PC-3 (cell line): ENCODE measurements at regions not wholly inside any gene's neighbourhood (a gene's known extent, or its start where the extent isn't known, plus 50 kb on each side); places are given as distances from the start of the nearest gene placed in this dataset.

Source experiments
- ATAC-seq: fragments of 200-7000 bp; cut with Tn5 transposase; 2 replicates; pipeline ENCODE4 v1.9.1; 2020; ENCODE audit warnings: mild to moderate bottlenecking, moderate library complexity
- BruUV-seq: library from RNA; stranded (reverse); fragments of 400-500 nt; replicated peaks from 2 replicates; lab custom pipeline; 2021; lab: Mats Ljungman, UMichigan
- CTCF ChIA-PET: fragments of 300-600 bp; sonication (Branson Sonifier 250); formaldehyde crosslinking; loops from one replicate; lab custom pipeline; 2022; ENCODE audit warnings: antibody characterized with exemption; lab: Charles Lee
- POLR2A ChIA-PET: fragments of 300-600 bp; sonication (Branson Sonifier 250); formaldehyde crosslinking; loops from one replicate; lab custom pipeline; 2022; ENCODE audit warnings: antibody characterized with exemption; ENCODE audit not compliant: unreplicated experiment; lab: Charles Lee
- DNase-seq: peaks from one replicate; pipeline ENCODE4 v3.0.0-alpha.2; 2015
- H2AFZ ChIP-seq: fragments of 300-600 bp; sonication (generic); 2 replicates; pipeline ENCODE4 v1.6.0; 2016; ENCODE audit warnings: antibody characterized with exemption, low read length
- H3F3A ChIP-seq: fragments of 300-600 bp; sonication (generic); one replicate; pipeline ENCODE4 v1.6.0; 2017; ENCODE audit warnings: antibody characterized with exemption, low read length, control low read depth, mild to moderate bottlenecking; ENCODE audit not compliant: unreplicated experiment
- H3K27ac ChIP-seq: fragments of 300-600 bp; sonication (generic); 2 replicates; pipeline ENCODE4 v1.5.1; 2016; ENCODE audit warnings: mild to moderate bottlenecking, low read length
- H3K27me3 ChIP-seq: fragments of 300-600 bp; sonication (generic); 2 replicates; pipeline ENCODE4 v1.6.1; 2016; ENCODE audit warnings: low read length, mixed read lengths
- H3K36me3 ChIP-seq: fragments of 300-600 bp; sonication (generic); 2 replicates; pipeline ENCODE4 v1.6.1; 2016; ENCODE audit warnings: low read depth, mixed run types, low read length, mixed read lengths
- H3K4me1 ChIP-seq: fragments of 300-600 bp; sonication (generic); 2 replicates; pipeline ENCODE4 v1.5.1; 2016; ENCODE audit warnings: low read length; ENCODE audit not compliant: insufficient read depth
- H3K4me2 ChIP-seq: fragments of 300-600 bp; sonication (generic); 2 replicates; pipeline ENCODE4 v1.6.0; 2016; ENCODE audit warnings: low read length
- H3K4me3 ChIP-seq: fragments of 300-600 bp; sonication (generic); 2 replicates; pipeline ENCODE4 v1.5.1; 2016; ENCODE audit warnings: mild to moderate bottlenecking, low read length, mixed read lengths
- H3K79me2 ChIP-seq: fragments of 300-600 bp; sonication (generic); 2 replicates; pipeline ENCODE4 v1.6.1; 2017; ENCODE audit warnings: low read length, mixed read lengths
- H3K9ac ChIP-seq: fragments of 300-600 bp; sonication (generic); 2 replicates; pipeline ENCODE4 v1.6.0; 2016; ENCODE audit warnings: mild to moderate bottlenecking, low read length
- H3K9me2 ChIP-seq: fragments of 300-600 bp; sonication (generic); replicated peaks from 2 replicates; pipeline ENCODE4 v1.6.1; 2016; ENCODE audit warnings: mixed run types, low read length, mixed read lengths
- H3K9me3 ChIP-seq: fragments of 300-600 bp; sonication (generic); 2 replicates; pipeline ENCODE4 v1.6.1; 2016; ENCODE audit warnings: low read length, mixed read lengths
- H4K20me1 ChIP-seq: fragments of 300-600 bp; sonication (generic); 2 replicates; pipeline ENCODE4 v1.6.1; 2016; ENCODE audit warnings: low read length, mixed read lengths
- CTCF ChIP-seq: fragments of 300-600 bp; sonication (generic); conservative IDR thresholded peaks from 2 replicates; pipeline ENCODE4 v1.5.1; 2017; ENCODE audit warnings: antibody characterized with exemption, low read depth, mild to moderate bottlenecking, low read length
- EZH2 ChIP-seq: fragments of 300-600 bp; sonication (generic); IDR thresholded peaks from one replicate; pipeline ENCODE4 v1.6.1; 2017; ENCODE audit warnings: antibody characterized with exemption, mild to moderate bottlenecking, low read length; ENCODE audit not compliant: unreplicated experiment
- EZH2phosphoT487 ChIP-seq: fragments of 300-600 bp; sonication (generic); IDR thresholded peaks from 2 replicates; pipeline ENCODE4 v1.6.1; 2018; ENCODE audit warnings: mild to moderate bottlenecking, antibody characterized with exemption, low read length, borderline replicate concordance
- intact Hi-C: fragments of 100-400 bp; cut with micrococcal nuclease; formaldehyde crosslinking; loops from 2 replicates; pipeline ENCODE4 v1.9.0; 2023

DNA sequence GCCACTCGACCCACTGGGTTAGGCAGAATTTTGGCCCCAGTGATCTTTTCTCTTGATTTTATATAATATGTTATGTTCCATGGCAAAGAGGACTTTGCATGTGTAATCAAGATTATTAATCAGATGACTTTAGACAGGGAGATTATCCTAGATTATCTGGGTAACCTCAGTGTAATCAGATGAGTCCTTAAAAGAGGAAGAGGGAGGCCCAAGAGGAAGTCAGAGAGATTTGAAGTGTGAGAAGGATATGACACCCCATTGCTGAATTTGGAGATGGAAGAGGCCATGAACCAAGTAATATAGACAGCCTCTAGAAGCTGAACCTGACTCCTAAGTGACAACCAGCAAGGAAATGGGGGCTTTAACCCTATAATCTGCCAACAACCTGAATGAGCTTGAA lies 117.1 kb upstream of the CSF3R start:
- Histone ChIP-seq H2AFZ (no peak overlapping the region), H3K4me1 (no peaks in the 10 kb centered on the region), H3K9ac (no peak overlapping the region), H3F3A (no peaks in the 10 kb centered on the region), H3K4me2 (no peak overlapping the region), H3K9me2 (no peaks in the 10 kb centered on the region), H3K4me3 (no peak overlapping the region), H3K27me3 (peaks cover 58% of the 10 kb centered on the region), H3K27ac (no peak overlapping the region), H3K36me3 (no peaks in the 10 kb centered on the region), H3K79me2 (no peaks in the 10 kb centered on the region), H4K20me1 (no peaks in the 10 kb centered on the region), H3K9me3 (no peaks in the 10 kb centered on the region)
- DNase-seq (no peak), ATAC-seq (no peak)
- ChIA-PET POLR2A (no interaction called here), CTCF (no interaction called here)
- BruUV-seq, result no TSS peak
- intact Hi-C loops, result no loop called here
- no peak for TF ChIP-seq EZH2
- TF ChIP-seq CTCF, result no peak
- TF ChIP-seq EZH2phosphoT487, result no peak

DNA sequence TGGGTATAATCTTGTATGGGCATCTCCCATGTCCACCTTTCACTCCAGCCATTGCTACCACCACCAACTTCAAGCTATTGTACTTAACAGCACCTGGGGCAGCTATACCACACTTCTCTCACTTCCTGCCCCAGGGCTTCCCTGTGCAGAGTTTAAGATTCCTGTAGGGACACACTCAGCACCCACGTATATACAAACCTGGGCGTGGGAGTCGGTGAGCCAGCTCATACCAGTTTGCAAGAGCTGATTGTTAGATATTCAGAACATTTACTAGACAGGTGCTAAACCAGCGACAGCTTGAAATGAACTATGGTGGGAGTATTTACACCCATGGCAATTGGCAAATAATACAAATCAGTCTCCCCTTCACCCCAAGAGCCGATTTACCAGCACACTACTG lies 114.8 kb upstream of the CSF3R start:
- no peak overlapping the region for H3K4me3 ChIP-seq
- ATAC-seq (no peak), DNase-seq (no peak)
- no peak overlapping the region for H3K27ac ChIP-seq
- no peaks in the 10 kb centered on the region for H3K36me3 ChIP-seq
- ChIA-PET POLR2A (no interaction called here), CTCF (no interaction called here)
- peaks cover 69% of the 10 kb centered on the region for H3K27me3 ChIP-seq
- H3K9me2 ChIP-seq, result no peaks in the 10 kb centered on the region
- no peaks in the 10 kb centered on the region for H3K4me1 ChIP-seq
- BruUV-seq, result no TSS peak
- H3K9ac ChIP-seq, result no peak overlapping the region
- no peaks in the 10 kb centered on the region for H3K79me2 ChIP-seq
- H3F3A ChIP-seq, result no peaks in the 10 kb centered on the region
- no peak for TF ChIP-seq CTCF
- no peak for TF ChIP-seq EZH2phosphoT487
- TF ChIP-seq EZH2, result no peak
- no peaks in the 10 kb centered on the region for H4K20me1 ChIP-seq
- no peaks in the 10 kb centered on the region for H3K9me3 ChIP-seq
- H3K4me2 ChIP-seq, result no peak overlapping the region
- no peak overlapping the region for H2AFZ ChIP-seq
- intact Hi-C loops, result no loop called here

GRCh38 chr1:36595921-36596320 lies 113.2 kb upstream of the CSF3R start:
- H3K27me3 ChIP-seq, result peaks cover 78% of the 10 kb centered on the region
- no peak for DNase-seq
- no peaks in the 10 kb centered on the region for H3K4me1 ChIP-seq
- ChIA-PET CTCF (no interaction called here), POLR2A (no interaction called here)
- ATAC-seq, result no peak
- BruUV-seq, result no TSS peak
- intact Hi-C loops, result no loop called here
- no peak overlapping the region for H3K4me2 ChIP-seq
- no peaks in the 10 kb centered on the region for H3K79me2 ChIP-seq
- TF ChIP-seq CTCF, result no peak
- TF ChIP-seq EZH2phosphoT487, result no peak
- TF ChIP-seq EZH2, result no peak
- no peaks in the 10 kb centered on the region for H3F3A ChIP-seq
- H2AFZ ChIP-seq, result no peak overlapping the region
- no peak overlapping the region for H3K27ac ChIP-seq
- no peaks in the 10 kb centered on the region for H3K36me3 ChIP-seq
- no peak overlapping the region for H3K4me3 ChIP-seq
- H3K9me3 ChIP-seq, result no peaks in the 10 kb centered on the region
- H4K20me1 ChIP-seq, result no peaks in the 10 kb centered on the region
- H3K9me2 ChIP-seq, result no peaks in the 10 kb centered on the region
- H3K9ac ChIP-seq, result no peak overlapping the region
